ES-I3 (cell line): ENCODE measurements at regions not wholly inside any gene's neighbourhood (a gene's known extent, or its start where the extent isn't known, plus 50 kb on each side); places are given as distances from the start of the nearest gene placed in this dataset.

Experiments
- H3K36me3 ChIP-seq: 2 replicates; pipeline ENCODE4 v1.6.1; 2013; ENCODE audit warnings: mild to moderate bottlenecking, low read length, control low read depth, moderate library complexity; ENCODE audit not compliant: insufficient read depth
- H3K4me1 ChIP-seq: 2 replicates; pipeline ENCODE4 v1.6.1; 2013; ENCODE audit warnings: mild to moderate bottlenecking, control low read depth, low read length; ENCODE audit not compliant: insufficient read depth
- H3K9ac ChIP-seq: 2 replicates; pipeline ENCODE4 v1.6.1; 2013; ENCODE audit warnings: low read depth, mild to moderate bottlenecking, low read length, moderate library complexity
- H3K9me3 ChIP-seq: 2 replicates; pipeline ENCODE4 v1.6.1; 2013; ENCODE audit warnings: mild to moderate bottlenecking, low read length, moderate library complexity; ENCODE audit not compliant: control insufficient read depth, insufficient read depth

GRCh38 chr9:81847181-81847915, 80.9 kb upstream of the SPATA31D4 start:
- H3K4me1 ChIP-seq, result peaks cover 11% of the 10 kb centered on the region
- H3K36me3 ChIP-seq, result no peaks in the 10 kb centered on the region
- H3K9ac ChIP-seq, result no peak overlapping the region
- H3K9me3 ChIP-seq, result no peaks in the 10 kb centered on the region

- H3K36me3 ChIP-seq, result no peaks in the 10 kb centered on the region
- peaks cover 7% of the 10 kb centered on the region for H3K4me1 ChIP-seq
- no peaks in the 10 kb centered on the region for H3K9me3 ChIP-seq
- H3K9ac ChIP-seq, result no peak overlapping the region
Measured at GRCh38 chr9:81848472-81848871, 79.8 kb upstream of the SPATA31D4 start.

- Histone ChIP-seq H3K9ac (no peak overlapping the region), H3K36me3 (no peaks in the 10 kb centered on the region), H3K4me1 (no peaks in the 10 kb centered on the region; the same call in 1 of the 2 replicates), H3K9me3 (no peaks in the 10 kb centered on the region)
Measured at GRCh38 chr9:81849631-81850259, 78.5 kb upstream of the SPATA31D4 start.

- Histone ChIP-seq H3K36me3 (no peaks in the 10 kb centered on the region), H3K9ac (no peak overlapping the region)
Measured at GRCh38 chr9:81850724-81851123, 77.5 kb upstream of the SPATA31D4 start.

GRCh38 chr9:81851340-81851739, 76.9 kb upstream of the SPATA31D4 start:
- no peaks in the 10 kb centered on the region; the same call in 1 of the 2 replicates for H3K4me1 ChIP-seq
- H3K9me3 ChIP-seq, result no peaks in the 10 kb centered on the region
- H3K36me3 ChIP-seq, result no peaks in the 10 kb centered on the region
- no peak overlapping the region for H3K9ac ChIP-seq

More at GRCh38 chr9:81850724-81851123, 77.5 kb upstream of the SPATA31D4 start:
- Histone ChIP-seq H3K9me3 (no peaks in the 10 kb centered on the region), H3K4me1 (no peaks in the 10 kb centered on the region; the same call in 1 of the 2 replicates)

GRCh38 chr9:81852820-81853219, 75.4 kb upstream of the SPATA31D4 start:
- no peaks in the 10 kb centered on the region for H3K36me3 ChIP-seq
- no peaks in the 10 kb centered on the region for H3K9me3 ChIP-seq
- no peaks in the 10 kb centered on the region; the same call in 1 of the 2 replicates for H3K4me1 ChIP-seq
- no peak overlapping the region for H3K9ac ChIP-seq

GRCh38 chr9:81855538-81855937, 72.7 kb upstream of the SPATA31D4 start:
- no peaks in the 10 kb centered on the region for H3K9me3 ChIP-seq
- no peaks in the 10 kb centered on the region for H3K4me1 ChIP-seq
- no peak overlapping the region for H3K9ac ChIP-seq
- H3K36me3 ChIP-seq, result no peaks in the 10 kb centered on the region

GRCh38 chr9:81858657-81859430, 69.4 kb upstream of the SPATA31D4 start:
- Histone ChIP-seq H3K9ac (no peak overlapping the region), H3K9me3 (no peaks in the 10 kb centered on the region), H3K36me3 (no peaks in the 10 kb centered on the region), H3K4me1 (no peaks in the 10 kb centered on the region)

GRCh38 chr9:81860581-81860980, 67.6 kb upstream of the SPATA31D4 start:
- no peak overlapping the region for H3K9ac ChIP-seq
- H3K36me3 ChIP-seq, result no peaks in the 10 kb centered on the region
- H3K4me1 ChIP-seq, result no peaks in the 10 kb centered on the region
- no peaks in the 10 kb centered on the region for H3K9me3 ChIP-seq

GRCh38 chr9:81861644-81862043, 66.6 kb upstream of the SPATA31D4 start:
- no peak overlapping the region for H3K9ac ChIP-seq
- no peaks in the 10 kb centered on the region for H3K36me3 ChIP-seq
- no peaks in the 10 kb centered on the region for H3K9me3 ChIP-seq
- no peaks in the 10 kb centered on the region for H3K4me1 ChIP-seq

GRCh38 chr9:81868145-81868544, 60.1 kb upstream of the SPATA31D4 start:
- Histone ChIP-seq H3K9ac (no peak overlapping the region), H3K36me3 (no peaks in the 10 kb centered on the region), H3K9me3 (no peaks in the 10 kb centered on the region), H3K4me1 (peaks cover 4% of the 10 kb centered on the region; the same call in 1 of the 2 replicates)

- Histone ChIP-seq H3K9ac (no peak overlapping the region), H3K4me1 (peaks cover 4% of the 10 kb centered on the region; the same call in 1 of the 2 replicates), H3K36me3 (no peaks in the 10 kb centered on the region), H3K9me3 (no peaks in the 10 kb centered on the region)
Measured at GRCh38 chr9:81871695-81872094, 56.5 kb upstream of the SPATA31D4 start.

GRCh38 chr9:81874250-81874649, 54.0 kb upstream of the SPATA31D4 start:
- H3K9ac ChIP-seq, result no peak overlapping the region
- no peaks in the 10 kb centered on the region for H3K9me3 ChIP-seq
- peaks cover 4% of the 10 kb centered on the region; the same call in 1 of the 2 replicates for H3K4me1 ChIP-seq
- H3K36me3 ChIP-seq, result no peaks in the 10 kb centered on the region

GRCh38 chr9:81874931-81875330, 53.3 kb upstream of the SPATA31D4 start:
- Histone ChIP-seq H3K9ac (no peak overlapping the region), H3K4me1 (peaks cover 4% of the 10 kb centered on the region; the same call in 1 of the 2 replicates), H3K9me3 (no peaks in the 10 kb centered on the region), H3K36me3 (no peaks in the 10 kb centered on the region)
